ENCODE measurements at regions not wholly inside any gene's neighbourhood (a gene's known extent, or its start where the extent isn't known, plus 50 kb on each side); places are given as distances from the start of the nearest gene placed in this dataset.

GRCh38 chr3:18252578-18252977 is 172.6 kb downstream of the SATB1 start:
- TF ChIP-seq CTCF (IDR thresholded peaks at IDR 0.05) (no peak), IRF3 (IDR thresholded peaks at IDR 0.05; ENCODE audit: low read depth, low read length) (no peak), REST (IDR thresholded peaks at IDR 0.05; ENCODE audit: low read depth, low read length) (no peak), POLR2AphosphoS5 (IDR thresholded peaks at IDR 0.05; ENCODE audit: low read depth, low read length) (no peak), USF1 (IDR thresholded peaks at IDR 0.05; ENCODE audit: borderline replicate concordance, low read depth) (no peak), NRF1 (IDR thresholded peaks at IDR 0.05; ENCODE audit: low read depth, low read length) (no peak), YY1 (IDR thresholded peaks at IDR 0.05; ENCODE audit: low read depth) (no peak), TCF12 (IDR thresholded peaks at IDR 0.05) (no peak), EP300 (IDR thresholded peaks at IDR 0.05; ENCODE audit: borderline replicate concordance in 1 of 2, low read depth in 1 of 2, low read length in 1 of 2) (no peak), EZH2phosphoT487 (IDR thresholded peaks at IDR 0.05; ENCODE audit: borderline replicate concordance, low read depth) (no peak), RXRA (IDR thresholded peaks at IDR 0.05; ENCODE audit: borderline replicate concordance, low read depth) (no peak), JUND (IDR thresholded peaks at IDR 0.05) (no peak), TAF1 (IDR thresholded peaks at IDR 0.05; ENCODE audit: borderline replicate concordance, low read depth, low read length) (no peak)

Measured in SK-N-SH (cell line).